Hematopoietic multipotent progenitor cell treated with erythropoietin and hydrocortisone succinate and interleukin-3 and kit ligand, for 4 days (in vitro differentiated cells): ENCODE measurements at regions not wholly inside any gene's neighbourhood (a gene's known extent, or its start where the extent isn't known, plus 50 kb on each side); places are given as distances from the start of the nearest gene placed in this dataset.

ENCODE experiments used
- DNase-seq: peaks from one replicate; pipeline ENCODE4 v3.0.0-alpha.2; 2015

DNA sequence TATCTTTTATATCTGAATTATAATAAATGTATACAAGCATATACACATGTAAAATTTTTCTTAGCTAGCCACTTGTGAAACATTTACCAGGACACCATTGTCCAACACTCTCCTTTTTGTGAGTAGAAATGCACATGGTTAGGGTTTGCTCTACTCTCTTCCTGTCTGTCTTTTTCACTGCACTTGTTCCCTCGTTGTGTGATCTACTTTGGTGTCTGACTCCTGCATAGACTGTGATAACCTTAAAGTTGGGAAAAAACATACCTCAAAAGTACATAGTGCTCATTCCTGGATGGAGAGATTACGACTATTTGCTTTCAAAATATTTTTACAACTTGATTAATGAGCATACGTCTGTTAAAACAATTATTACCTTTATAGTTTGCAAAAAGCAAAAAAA, 294.1 kb upstream of the FLRT2 start:
- DNase-seq: no peak

DNA sequence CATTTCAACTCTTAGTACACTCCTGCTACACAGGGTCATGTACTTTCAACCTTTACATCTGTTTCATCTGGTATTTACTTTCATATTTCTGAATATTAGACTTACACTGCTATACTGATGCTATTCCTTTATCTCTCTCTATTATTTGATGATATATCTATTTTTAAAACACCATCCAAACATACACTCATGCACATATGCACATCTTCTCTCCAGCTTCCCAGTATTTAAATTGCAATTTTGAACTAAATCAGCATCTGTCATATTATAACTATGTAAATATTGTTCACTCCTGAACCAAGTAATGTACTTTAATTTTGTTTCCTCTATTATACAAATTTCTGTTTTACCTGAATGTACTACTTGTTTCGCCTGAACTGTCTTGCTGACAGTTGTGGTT, 293.6 kb upstream of the FLRT2 start:
- DNase-seq: no peak

DNA sequence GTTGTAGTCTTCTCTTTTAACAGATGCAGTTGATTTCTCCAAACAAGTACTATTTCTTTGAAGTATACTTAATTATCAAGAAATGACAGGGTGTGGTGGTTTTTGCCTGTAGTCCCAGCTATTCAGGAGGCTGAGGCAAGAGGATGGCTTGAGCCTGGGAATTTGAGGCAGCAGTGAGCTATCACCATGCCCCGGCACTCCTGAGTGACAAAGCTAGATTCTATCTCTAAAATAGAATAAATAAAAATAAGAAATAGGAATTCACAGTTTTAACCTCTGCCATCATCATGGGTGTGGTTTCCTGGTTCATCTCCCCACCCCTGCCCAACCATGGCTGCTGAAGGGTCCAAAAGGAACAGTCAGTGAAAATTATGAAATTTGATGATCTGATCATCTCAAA, 290.2 kb upstream of the FLRT2 start:
- DNase-seq: no peak

DNA sequence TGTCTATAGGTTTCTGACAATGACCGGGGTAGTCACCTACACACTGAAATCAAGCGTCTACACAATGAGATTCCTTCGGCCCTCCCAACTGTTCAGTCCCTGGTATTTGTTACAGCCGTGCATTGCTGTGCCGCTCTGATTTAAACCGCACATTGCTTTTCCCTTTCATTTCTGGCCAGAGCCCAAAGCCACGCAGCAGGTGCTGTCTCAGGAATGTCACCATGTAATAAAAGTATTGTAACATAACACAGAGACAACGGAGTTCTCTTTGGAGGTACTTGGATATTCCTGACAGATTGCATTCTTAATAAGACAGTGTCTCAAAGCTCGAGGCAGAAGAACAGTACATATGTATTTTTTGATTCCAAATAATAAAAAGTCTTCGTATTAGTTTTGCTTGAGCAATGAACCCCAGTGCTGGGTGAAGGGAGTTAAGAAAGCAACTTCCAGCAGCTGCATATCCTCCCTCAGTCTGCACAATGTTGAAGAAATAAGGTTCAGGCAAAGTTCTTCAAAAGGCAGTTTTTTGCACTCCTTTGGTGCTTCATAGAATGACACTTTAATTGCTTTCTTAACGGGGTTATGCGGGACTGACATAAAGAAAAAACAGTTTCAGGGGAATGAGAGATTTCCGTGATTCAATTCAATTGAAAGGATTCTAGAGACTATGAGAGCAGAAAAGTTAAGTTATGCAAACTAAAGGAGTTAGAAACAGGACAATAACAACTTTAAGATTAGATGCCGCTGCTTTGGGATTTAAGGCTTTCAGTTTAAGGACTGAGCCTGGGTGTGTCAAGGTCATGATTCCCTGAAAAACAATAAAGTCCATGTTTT, 288.7 kb upstream of the FLRT2 start:
- DNase-seq: no peak

DNA sequence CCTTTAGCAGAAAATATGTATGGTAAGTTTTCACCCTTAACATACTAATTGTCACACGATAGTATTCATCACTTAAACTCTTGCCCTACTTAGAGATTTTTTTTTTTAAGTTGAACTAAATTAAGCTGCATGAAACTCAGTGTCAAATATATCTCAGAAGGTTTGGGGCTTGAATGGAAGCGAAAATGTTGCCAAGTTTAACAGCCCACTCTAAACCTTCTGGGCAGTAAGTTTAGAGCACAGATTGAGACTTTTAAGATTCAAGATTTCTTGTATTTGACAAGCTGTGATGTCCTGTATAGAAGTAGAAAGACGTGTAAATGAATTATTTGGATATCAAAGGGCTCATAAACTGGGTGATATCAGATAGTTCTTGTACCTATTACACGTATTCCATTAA, 287.3 kb upstream of the FLRT2 start:
- no peak for DNase-seq

DNA sequence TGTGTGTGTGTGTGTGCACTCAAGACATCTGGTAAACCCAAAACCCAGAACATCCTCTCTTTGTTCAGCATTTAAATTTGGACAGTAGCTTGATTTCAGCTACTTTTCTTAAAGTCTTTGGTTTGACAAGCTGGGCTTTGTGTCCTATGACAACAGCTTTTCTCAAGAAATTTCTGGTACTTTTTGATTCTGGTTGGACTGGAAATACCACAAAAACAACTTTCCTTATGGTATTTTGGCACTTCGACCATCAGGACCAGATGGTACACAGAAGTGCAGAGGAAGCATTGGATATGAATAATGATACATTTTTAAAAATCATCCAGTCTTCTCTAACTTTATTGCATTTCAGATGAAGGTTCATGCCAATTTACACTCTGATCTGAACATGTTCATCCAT, 286.6 kb upstream of the FLRT2 start:
- no peak for DNase-seq

DNA sequence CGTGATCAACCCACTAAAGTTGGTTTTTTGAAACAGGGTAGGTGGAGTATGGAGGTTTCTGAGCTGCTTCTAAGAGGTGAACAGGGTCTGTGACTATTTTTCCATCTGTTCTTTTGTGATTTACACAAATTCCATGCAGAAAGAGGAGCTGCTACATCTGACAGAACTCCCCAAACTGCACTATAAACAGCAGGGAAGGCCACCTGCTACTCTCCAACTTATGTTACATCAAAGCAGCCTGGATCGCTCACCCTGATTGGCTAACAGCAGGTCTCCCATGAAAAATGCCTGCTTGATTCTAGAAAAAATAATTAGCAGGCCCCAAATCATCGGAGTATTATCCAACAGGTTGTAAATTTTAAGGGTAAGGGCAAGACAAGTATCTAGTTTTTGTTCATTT, 282.9 kb upstream of the FLRT2 start:
- DNase-seq: no peak

DNA sequence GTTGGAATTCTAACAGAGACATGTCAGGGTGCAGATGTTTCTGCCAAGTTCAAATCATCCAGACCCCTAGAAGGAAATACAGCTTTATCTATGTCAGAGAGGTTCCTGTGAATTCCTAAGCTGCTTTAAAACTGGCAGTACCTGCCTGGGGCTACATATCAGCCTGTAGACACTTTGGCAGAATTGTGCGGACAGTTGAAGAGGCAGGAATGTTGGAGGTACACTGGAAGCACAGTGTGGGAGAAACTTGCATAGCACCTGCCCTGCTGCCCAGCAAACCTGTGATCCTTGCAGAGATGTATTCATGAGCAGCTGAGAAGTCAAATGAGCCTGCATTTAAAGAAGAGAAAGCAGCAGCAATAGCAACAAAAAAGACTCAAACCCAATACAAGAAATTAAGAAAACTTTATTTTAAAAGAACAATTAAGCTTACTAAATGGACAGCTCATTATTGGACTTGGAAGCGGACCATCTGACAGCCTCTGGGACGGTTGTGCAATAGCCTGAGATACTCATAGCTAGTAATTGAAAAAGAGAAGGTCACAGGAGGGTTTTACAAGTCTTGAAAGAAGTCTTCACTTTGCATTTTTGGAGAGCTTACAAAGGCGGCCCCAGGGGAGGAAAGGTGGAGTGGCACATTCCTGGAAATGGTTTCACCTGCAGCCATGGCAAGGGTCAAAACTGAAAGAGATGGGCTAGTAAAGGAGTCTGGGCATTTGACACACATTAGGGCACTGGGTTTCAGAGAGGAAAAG, 280.9 kb upstream of the FLRT2 start:
- DNase-seq: no peak

DNA sequence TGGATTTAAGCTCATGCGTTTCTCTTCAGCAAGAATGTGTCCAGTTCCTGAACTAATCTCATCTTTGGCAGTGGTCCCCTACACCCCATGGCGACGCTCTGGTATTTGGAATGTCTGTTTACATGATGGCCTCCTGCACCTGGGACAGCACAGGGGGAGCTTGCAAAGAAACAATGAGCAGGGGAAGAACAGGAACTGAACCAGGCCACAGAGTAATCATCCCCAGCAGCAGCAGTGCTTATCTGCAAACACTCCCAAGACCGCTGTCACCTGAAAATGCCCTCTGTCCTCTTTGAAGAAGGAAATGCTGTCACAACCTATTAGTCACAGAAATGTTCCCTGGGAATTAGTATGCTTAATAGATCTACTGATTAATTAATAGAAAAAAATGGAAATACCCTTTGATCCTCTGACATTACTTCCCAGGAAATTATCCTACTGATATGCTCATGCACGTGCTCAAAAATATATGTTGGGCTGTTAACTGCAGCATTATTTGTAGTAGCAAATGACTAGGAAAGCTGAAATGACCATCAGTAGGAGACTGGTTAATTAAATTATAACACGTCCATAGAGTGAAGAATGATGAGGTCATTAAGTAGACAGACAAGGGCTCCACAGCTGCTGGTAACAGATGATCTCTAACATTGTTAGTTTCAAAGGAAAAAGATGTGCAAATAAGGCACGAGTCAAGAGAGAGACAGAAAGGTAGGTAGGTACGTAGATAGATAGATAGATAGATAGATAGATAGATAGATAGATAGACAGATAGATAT, 279.3 kb upstream of the FLRT2 start:
- peak; percentile 32 for DNase-seq

DNA sequence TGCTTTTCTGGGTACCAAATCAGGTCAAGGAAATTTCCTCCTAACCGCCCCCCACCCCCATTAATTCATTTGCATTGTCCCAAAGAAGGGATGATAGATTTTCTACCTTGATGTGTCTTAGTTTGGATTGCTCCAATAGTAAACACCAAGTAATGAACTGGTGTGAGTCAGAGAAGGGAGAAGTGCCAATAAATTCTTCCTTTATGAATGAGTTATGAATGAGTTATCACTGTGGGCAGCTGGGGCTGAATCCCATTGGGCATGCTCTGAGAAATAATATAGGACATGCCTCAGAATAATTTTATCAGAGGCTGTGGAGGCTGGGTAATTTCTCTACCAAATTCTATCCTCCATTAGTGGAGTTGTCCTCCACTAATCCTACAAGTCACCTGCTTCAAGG, 277.9 kb upstream of the FLRT2 start:
- DNase-seq: no peak

DNA sequence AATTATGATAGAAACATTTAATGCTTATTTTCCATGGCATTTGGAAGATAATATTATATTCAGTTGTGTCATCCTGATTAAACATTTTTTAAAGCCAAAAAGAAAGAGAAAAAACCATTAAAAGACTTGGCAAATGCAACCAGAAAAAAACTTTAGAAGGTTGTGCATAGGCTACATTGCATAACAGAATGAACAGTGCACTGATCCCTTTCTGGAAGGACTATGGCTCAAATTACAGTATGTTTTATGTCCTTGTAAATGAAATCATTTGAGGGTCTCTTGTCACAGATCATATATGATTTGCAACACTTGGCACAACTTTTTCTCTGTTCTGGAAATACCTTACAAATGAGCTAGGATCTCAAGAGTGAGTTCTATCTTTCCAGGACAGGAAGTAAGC, 275.2 kb upstream of the FLRT2 start:
- DNase-seq: no peak

DNA sequence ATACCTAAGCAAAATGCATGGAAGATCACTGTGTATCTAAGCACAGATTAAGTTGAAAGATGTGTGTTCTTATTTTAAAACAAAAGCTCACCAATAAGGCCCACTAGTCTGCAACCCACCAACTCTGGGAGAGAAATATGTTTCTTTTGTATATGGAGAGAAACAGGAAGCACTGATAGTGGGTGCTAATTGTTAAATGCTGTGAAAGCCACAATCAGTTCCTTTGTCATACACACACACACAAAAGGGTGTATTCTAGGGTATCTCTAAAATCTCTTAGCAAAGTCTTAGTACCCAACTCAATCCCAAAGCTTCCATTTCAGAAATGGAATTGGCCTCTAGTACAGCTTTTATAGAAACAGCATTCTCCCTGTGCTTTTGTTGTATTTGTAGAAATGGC, 272.7 kb upstream of the FLRT2 start:
- no peak for DNase-seq

DNA sequence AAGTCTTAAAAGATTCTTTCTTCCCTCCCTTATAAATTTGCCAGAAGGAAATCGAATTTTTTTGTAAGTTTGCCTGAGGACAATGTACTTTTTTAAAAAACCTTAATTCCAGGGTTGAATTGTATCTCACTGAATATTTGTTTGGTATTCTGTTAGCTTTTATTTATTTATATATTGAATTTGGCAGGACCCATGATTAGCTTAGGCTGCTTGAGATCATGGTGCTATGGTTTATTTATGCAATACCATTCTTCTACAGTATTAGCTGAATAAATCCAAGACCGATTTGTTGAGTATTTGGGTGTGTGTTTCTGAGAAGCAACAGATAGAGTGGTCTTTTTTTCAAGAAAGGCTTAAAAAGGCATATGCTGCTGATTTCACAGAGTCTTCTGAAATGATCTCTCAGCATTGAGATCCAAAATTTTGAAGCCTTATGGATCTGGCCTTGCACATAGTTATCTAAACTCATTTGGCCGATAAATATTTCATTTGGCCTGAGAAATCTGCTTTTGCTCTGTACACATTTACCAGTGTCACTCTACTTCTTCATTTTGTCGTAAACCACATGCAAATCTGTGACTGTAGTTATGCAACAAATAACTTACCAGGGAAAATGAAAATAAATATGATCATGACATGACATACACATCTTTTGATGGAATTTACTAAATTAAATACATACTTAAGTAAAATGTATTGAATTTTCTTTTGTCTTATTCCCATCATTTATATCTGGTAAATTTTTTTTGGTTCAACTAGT, 265.8 kb upstream of the FLRT2 start:
- DNase-seq: peak; percentile 12

DNA sequence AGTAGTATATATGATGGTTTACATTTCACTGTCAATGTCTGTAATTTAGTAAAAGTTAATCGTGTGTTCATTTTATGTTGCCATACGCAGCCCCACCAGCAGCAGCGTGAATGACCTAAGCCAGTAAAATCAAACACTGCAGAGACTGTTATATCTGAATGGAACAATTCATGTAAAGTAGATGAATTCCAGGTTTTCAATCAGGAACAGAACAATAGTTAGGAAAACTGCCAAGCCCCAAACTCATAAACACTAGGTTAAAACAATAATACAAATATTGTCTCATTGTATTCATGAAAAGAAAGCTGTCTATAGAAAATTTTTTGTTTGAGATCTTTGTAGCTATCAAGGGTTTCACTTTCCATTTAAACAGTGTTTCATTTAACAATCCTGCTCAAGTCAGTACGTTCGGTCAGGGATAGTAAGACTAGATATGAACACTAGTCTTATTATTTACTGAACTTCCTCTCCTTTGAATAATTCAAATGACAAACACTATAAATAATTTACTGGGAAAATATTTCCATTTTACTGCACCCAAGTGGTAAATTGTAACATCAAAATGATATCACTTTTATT, 256.8 kb upstream of the FLRT2 start:
- DNase-seq: no peak

DNA sequence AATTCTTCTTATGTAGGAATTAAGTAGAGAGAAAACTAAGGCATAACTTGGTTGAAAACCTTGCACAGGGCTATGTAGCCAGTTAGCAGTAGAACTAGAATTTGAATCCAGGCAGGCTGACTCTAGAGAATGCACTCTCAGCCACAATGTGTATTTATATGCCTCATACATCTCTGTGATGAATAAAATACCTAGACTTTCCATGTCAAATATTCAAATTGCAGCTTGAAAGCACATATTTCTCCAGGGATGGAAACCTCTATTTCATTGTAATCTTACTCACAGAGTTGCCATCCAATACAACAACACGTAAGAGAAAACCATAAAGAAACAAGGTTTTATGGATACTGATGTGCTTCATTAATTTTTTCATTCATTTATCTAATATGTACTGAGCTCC, 256.0 kb upstream of the FLRT2 start:
- no peak for DNase-seq

DNA sequence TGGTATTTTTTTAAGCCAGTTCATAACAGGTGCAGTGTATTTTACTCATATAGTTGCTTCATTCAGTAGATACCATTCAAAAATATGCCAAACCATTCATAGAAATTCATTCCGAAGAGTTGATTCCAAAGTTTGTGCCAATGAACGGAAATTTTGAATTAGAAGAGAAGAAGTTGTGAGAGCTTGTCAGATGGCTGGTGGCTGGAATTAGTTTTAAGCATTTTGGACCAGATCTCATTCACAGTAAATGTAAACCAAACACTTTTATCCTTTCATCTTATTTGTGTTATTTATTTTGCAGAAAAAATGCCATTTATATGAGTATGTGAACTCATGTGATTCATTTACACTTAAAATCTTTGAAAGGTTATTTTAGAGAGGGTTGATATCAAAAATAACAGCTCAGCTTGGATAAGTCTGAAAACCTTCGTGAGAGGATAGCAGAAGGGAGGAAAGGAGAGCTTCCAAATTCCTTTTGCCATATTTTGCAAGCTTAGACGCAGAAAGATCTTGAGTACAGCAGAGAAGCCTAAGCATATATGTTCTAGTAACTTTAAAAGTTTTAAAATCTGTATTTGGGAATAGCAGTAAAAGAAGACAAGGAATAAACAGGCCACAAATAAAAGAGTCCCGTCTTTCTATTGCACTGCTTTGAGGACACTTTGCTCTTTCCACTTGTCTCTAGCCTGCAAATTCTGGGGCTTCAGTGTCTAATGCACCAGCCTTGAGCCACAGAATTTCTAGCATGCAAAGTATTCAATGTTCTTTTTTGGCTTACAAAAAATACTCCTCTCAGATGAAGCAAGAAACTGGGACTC, 253.6 kb upstream of the FLRT2 start:
- no peak for DNase-seq

DNA sequence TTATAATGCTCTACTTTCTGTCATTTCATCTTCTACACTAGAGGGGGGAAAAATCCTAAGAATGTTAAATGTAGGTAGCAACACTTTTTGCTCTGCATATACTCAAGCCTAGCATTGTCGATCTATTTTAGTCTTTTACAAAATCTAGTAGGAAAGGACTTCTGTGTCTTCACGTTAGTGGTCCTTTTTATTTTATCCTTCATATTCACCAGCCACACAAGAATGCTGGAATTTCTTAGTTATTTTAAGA, 253.0 kb upstream of the FLRT2 start:
- DNase-seq: no peak

DNA sequence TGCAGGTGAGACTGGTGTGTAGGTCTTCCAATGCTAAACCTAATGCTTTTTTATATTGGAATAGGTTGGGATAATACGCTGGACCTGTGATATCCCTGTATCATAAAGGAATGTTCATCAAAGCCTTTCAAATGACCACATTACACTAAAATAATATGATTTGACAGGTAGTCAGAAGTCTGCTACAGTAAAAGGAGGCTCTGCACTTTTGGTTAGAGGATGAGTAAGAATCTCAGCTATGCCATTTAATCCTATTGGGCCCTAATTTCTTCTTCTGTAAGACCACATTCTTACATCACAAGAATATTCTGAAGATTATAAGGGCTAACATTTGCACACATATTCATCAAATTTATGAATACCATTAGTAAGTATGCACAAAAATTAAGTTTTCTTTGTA, 250.5 kb upstream of the FLRT2 start:
- no peak for DNase-seq

DNA sequence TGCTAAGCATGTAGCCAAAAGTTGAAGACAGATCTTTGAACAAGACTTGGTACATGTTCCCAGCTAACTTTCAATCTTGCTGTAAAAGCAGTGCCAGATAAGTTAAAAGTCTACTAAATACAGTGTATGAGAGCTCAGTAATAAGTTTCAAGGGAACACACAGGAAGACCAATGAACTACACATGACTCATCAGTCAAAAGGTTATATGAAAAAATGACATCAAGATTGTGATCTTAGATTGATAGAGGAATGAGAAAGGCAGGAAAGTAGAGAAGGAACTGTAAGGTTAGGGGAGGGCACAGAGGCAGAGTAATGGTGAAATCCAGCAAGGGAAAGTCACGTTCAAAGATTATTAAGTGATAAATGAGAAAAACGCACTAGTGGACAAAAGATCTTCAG, 249.9 kb upstream of the FLRT2 start:
- DNase-seq: no peak

DNA sequence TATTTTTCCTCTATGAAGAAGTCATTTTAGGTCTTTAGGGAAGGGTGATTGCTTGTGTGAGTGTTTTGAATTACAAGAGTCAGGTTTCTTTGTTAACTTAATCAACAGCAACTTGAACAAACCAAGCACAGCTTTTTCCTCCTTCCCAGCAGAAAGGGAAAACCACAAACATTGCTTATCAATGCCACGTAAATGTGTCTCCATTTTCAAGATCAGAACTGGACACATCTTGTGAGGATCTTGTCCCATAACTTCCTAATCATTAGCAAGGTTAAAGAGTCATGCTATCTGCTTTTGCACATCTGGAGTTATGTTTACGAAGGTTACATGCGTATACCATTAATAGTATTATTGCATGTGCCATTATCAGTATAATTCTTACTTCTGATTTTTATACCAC, 248.0 kb upstream of the FLRT2 start:
- DNase-seq: peak; percentile 13

DNA sequence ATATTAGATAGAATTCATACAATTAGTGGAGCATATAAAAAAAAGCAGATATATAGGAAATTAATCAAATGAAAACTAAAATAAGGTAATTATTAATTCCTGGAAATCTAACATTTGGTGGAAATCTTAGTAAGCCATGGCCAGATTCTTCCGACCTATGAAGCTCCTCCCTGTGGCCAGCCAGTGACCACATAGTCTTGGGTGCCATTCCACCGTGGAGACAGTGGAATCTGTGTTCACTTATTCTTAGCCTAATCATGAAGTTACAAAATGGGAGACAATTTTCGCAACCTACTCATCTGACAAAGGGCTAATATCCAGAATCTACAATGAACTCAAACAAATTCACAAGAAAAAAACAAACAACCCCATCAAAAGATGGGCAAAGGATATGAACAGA, 241.9 kb upstream of the FLRT2 start:
- DNase-seq: no peak

DNA sequence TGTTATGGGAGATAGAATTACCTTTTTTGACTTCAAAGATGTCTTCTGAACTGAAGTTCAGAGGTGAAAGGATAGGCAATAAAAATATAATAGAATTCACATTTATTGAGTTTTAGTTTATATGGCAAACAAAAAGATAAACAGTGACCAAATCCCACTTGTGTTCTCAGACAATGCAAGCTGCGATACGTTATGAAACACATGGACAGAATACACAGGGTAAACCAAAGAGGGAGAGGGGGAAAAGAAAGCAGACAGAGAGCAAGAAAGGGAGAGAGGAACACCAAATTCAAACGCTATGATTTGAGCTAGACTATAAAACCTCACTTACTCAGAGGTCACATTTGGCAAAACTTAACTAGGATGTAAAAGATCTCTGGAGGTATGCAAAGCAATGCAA, 238.2 kb upstream of the FLRT2 start:
- DNase-seq: no peak
